Inferior parietal cortex (tissue), 1 donor: ENCODE measurements at regions not wholly inside any gene's neighbourhood (a gene's known extent, or its start where the extent isn't known, plus 50 kb on each side); places are given as distances from the start of the nearest gene placed in this dataset.

Experiments used
- DNase-seq: peaks from one replicate; pipeline ENCODE4 v3.0.0-alpha.2; 2016; ENCODE audit errors: extremely low spot score

- DNase-seq = no peak
Observed at GRCh38 chr2:212618636-212619035, 80.0 kb upstream of the ERBB4 start.

GRCh38 chr2:212610872-212611425, 72.3 kb upstream of the ERBB4 start:
- no peak for DNase-seq

- DNase-seq = no peak
Observed at GRCh38 chr2:212609479-212609878, 70.9 kb upstream of the ERBB4 start.

GRCh38 chr2:212607080-212607479, 68.5 kb upstream of the ERBB4 start:
- no peak for DNase-seq

GRCh38 chr2:212606232-212606631, 67.6 kb upstream of the ERBB4 start:
- DNase-seq = no peak

- DNase-seq = no peak
Observed at GRCh38 chr2:212596688-212597087, 58.1 kb upstream of the ERBB4 start.

GRCh38 chr2:212596276-212596675, 57.7 kb upstream of the ERBB4 start:
- no peak for DNase-seq

- DNase-seq = peak; percentile 11
Observed at GRCh38 chr2:212595036-212595654, 56.5 kb upstream of the ERBB4 start.

- DNase-seq = no peak
Observed at GRCh38 chr2:212592695-212593094, 54.1 kb upstream of the ERBB4 start.
